CD4-positive, alpha-beta T cell treated with Interleukin-4 for 1 hour (primary cell): ENCODE measurements at regions not wholly inside any gene's neighbourhood (a gene's known extent, or its start where the extent isn't known, plus 50 kb on each side); places are given as distances from the start of the nearest gene placed in this dataset.
"Not testable (repeated sequence)": the region's sequence is repeated elsewhere in the genome, so short reads cannot be mapped to it uniquely, and the experiment has no call there.

ENCODE experiments used
- DNase-seq, 2 donors: peaks; one replicate each; pipeline ENCODE4 v3.0.0-alpha.2; 2020 to 2022

DNA sequence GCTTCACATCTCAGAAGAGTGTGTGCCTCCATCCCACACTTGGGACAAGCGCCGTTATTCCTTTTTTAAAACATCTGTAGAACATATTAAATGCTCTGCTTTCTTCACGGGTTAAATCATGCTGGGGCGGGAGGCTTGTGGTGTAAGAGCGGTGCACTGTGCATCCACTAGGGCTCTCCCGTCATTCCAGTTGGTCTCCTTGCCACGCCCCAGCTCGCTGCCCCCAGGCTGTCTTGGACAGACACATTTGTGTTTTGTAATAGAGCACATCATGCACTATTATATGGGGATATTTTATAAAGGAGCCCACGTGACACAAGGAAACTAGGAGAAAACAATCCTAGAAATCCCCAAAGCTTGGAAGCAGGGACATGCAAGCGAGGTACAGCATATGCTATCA lies 87.7 kb upstream of the PLGLB2 start:
- DNase-seq = not testable (repeated sequence)

- not testable (repeated sequence) for DNase-seq
Observed at GRCh38 chr2:87662316-87663290, 85.3 kb upstream of the PLGLB2 start.

DNA sequence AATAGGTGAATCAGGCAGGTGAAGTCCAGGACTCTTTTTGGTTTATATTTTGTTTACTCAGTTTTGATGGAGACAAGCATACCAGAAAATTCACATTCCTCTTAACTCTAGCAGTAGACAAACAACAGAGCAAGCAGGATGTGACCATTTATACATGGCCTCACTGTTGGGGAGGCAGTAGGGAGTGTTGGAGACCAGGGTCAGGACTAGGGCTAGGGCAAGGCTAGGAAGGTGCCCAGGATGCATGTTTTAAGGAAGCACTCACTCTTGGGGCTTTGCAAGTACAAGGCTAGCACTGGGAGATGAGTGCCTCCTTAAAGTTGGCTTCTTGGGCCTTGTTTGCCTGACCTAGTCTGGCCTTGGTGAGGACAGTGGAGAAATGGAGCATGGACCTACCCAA lies 84.5 kb upstream of the PLGLB2 start:
- not testable (repeated sequence) for DNase-seq

GRCh38 chr2:87667027-87667426 lies 80.9 kb upstream of the PLGLB2 start:
- DNase-seq = not testable (repeated sequence)

DNA sequence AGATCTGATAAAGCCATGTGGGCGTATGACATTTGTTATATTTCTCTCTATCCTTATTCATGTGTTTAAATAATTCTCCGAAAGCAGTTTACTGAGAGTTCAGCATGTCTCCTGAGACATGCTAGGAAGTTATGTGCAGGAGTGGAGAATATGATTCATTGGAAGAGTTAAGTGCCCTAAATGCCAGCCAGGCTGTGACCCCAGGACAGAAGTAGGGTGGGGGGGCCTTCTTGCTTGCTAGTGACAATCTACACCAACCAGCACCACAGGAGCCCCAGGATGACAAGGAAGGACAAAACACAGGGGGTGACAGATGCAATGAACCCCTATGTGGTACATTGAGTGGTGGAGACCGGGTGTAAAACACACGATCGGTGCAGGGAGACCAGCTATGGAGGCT lies 79.5 kb upstream of the PLGLB2 start:
- not testable (repeated sequence) for DNase-seq

- DNase-seq = not testable (repeated sequence)
Observed at GRCh38 chr2:87669633-87670231, 78.2 kb upstream of the PLGLB2 start.

DNA sequence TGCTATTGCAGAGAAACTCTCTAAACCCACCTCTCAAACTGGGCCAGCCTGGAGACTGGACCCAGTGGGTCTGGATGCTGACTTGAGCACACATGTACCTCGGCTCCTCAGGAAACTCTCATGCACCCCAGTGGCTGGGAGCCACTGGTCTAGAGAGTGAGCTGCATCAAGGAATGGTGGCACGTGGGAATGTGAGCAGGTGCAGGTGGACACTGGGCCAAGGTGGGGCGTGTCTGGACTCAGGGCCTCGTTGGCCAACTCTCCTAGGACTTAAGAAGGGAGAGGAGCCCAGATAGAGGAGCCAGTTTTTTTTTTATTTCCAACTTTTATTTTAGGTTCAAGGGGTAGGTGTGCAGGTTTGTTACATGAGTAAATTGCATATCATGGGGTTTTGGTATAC lies 75.5 kb upstream of the PLGLB2 start:
- not testable (repeated sequence) for DNase-seq

- DNase-seq = not testable (repeated sequence)
Observed at GRCh38 chr2:87674729-87675128, 73.2 kb upstream of the PLGLB2 start.

GRCh38 chr2:87675487-87675886 lies 72.4 kb upstream of the PLGLB2 start:
- not testable (repeated sequence) for DNase-seq

GRCh38 chr2:87677421-87677923 lies 70.4 kb upstream of the PLGLB2 start:
- DNase-seq = not testable (repeated sequence)

GRCh38 chr2:87678742-87679173 lies 69.1 kb upstream of the PLGLB2 start:
- DNase-seq = not testable (repeated sequence)

GRCh38 chr2:87679950-87680349 lies 67.9 kb upstream of the PLGLB2 start:
- not testable (repeated sequence) for DNase-seq

DNA sequence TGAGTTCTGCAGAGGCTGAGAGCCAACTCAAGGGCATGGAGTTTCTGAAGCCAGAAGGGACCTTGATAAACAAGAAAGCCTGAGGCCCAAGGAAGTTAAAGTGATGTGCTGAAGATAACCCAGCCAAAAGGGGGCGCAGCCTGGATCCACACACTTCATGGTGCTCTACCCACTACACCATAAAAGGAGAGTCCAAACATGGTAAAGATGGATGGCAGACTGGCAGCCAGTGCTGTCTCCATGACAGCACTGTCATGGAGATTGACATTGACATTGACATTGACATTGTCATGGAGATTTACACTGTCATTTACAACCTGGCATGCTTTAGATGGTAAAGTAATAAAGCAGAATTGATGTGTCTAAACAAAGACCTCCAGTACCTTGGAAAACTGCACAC lies 67.2 kb upstream of the PLGLB2 start:
- not testable (repeated sequence) for DNase-seq

DNA sequence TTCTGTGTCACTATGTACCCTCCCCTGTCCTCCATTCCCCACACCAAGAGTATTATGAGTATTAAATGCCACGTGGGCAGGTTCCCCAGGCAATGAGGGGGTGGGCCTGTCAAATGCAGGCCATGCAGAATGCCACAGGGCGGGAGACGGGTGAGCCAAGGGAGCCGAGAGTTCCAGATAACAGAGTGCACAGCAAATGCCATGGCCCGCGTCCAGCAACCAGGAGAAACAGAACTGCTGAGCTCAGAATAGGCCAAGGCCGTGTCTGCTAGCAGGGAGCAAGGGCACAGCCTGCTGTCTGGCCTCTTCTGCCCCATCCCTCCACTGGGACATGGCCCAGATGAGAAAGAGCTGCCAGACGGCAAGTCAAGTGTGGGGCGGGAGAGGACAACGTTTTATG lies 64.4 kb upstream of the PLGLB2 start:
- not testable (repeated sequence) for DNase-seq

- not testable (repeated sequence) for DNase-seq
Observed at GRCh38 chr2:87683961-87684360, 63.9 kb upstream of the PLGLB2 start.

- not testable (repeated sequence) for DNase-seq
Observed at GRCh38 chr2:87685558-87685957, 62.3 kb upstream of the PLGLB2 start.

- not testable (repeated sequence) for DNase-seq
Observed at GRCh38 chr2:87686873-87687549, 60.9 kb upstream of the PLGLB2 start.

- DNase-seq = not testable (repeated sequence)
Observed at GRCh38 chr2:87687550-87688270, 60.2 kb upstream of the PLGLB2 start.

- DNase-seq = not testable (repeated sequence)
Observed at GRCh38 chr2:87691899-87692592, 55.8 kb upstream of the PLGLB2 start.

DNA sequence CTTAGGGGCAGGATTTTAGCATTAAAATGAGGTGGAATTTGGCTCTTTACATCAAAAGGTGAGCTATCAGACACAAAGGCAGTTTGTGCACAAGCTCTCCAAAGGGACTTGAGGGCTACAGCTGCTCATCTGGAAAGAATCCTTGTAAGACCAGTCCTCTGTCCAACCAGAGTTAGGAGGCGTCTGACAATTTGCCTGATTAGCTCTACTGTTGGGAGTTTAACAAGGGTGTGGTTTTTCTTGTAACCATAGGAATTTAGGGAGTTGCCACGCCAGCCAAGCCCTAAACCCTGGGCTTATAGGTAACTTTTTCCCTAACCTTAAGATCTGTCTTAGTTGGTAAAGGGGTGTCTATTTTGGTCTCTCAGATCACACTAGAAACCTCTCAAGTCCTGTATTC lies 55.0 kb upstream of the PLGLB2 start:
- DNase-seq = not testable (repeated sequence)

- not testable (repeated sequence) for DNase-seq
Observed at GRCh38 chr2:87693882-87694281, 54.0 kb upstream of the PLGLB2 start.
